ENCODE measurements at regions not wholly inside any gene's neighbourhood (a gene's known extent, or its start where the extent isn't known, plus 50 kb on each side); places are given as distances from the start of the nearest gene placed in this dataset.
"Not testable (repeated sequence)": the region's sequence is repeated elsewhere in the genome, so short reads cannot be mapped to it uniquely, and the experiment has no call there.

DNA sequence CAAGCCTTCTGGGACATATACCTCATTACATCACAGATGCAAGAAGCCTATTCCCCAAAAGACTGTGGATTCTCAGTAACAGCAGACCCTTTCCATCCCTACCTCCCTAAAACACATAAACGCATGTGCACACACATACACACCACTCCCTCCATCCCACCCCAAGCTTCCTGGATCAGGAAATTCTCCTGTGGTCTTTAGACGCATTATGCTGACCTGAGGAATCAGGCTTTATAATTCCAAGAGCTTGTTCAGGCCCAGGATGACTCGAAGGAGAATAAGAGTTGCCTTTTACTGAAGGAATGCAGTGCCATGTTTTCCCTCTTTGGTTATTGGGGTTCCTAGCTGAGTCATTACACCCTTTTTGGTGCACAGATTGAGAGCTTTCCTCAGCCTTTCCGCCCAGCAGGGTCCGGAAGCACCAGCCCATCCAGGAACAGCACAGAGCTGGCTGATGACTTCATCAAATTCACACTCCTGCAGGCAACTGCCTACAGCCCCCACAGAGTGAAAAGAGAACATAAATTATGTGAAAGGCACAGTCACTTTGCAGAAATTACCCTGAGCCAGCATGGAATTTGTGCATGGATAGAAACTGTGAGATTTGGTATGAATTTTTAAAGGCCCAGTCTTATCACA lies 385.0 kb upstream of the TRPC7 start:
- DNase-seq (ENCODE audit: extremely low spot score, insufficient read length, low read depth), result no peak
- FAIRE-seq, result no peak

DNA sequence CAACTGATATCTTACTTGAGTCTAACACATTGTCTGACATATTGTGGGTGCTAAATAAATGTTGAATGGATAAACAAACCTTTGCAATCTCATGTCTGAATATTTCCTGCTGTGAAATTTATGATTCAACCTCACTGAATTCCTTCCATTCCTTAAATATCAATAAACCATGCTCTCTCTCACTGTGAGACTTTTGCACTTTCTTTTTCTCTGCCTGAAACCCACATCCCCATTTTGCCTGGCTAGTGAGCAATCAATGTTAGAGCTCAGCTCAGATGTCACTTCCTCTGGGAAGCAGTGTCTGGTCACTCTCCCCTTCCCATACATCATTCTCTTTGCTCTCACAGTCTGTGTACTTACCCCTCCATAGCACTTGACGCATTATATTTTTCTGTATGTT lies 383.7 kb upstream of the TRPC7 start:
- FAIRE-seq (no peak), DNase-seq (ENCODE audit: extremely low spot score, insufficient read length, low read depth) (no peak)

DNA sequence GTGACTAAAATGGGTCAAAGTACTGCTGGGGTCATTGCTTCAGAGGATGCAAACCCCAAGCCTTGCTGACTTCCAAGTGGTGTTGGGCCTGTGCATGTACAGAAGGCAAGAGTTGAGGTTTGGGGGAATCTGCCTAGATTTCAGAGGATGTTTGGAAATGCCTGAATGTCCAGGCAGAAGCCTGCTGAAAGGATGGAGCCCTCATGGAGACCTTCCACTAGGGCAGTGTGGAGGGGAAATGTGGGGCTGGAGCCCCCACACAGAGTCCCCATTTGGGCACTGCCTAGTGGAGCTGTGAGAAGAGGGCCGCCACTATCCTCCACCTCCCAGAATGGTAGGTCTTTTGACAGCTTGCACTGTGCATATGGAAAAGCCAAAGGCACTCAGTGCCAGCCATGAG lies 377.7 kb upstream of the TRPC7 start:
- no peak for DNase-seq (ENCODE audit: extremely low spot score, insufficient read length, low read depth)
- no peak for FAIRE-seq

DNA sequence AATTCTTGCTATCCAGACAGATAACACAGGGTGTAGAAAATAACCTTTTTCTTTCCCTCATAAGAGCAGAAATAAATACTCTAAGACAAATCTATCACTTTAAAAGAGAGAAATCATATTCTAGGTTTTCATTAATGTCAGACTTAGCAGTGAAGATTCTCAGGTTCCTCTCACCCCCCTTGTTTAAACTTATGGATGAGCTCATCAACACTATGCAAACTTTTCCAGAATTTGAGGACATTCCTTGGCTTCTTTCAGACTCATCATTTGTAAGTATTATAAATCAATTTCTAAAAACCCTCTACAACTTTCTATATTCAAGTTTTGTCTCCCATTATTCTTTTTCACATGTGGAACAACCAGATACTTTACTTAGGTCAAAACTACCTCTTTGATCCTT lies 374.9 kb upstream of the TRPC7 start:
- no peak for FAIRE-seq
- DNase-seq (ENCODE audit: extremely low spot score, insufficient read length, low read depth), result no peak

DNA sequence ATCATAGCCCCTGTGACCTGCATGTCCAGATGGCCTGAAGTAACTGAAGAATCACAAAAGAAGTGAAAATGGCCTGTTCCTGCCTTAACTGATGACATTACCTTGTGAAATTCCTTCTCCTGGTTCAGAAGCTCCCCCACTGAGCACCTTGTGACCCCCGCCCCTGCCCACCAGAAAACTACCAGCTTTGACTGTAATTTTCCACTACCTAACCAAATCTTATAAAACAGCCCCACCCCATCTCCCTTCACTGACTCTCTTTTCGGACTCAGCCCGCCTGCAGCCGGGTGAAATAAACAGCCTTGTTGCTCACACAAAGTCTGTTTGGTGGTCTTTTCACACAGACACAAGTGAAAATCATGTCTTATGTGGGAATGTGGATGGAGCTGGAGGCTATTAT lies 373.9 kb upstream of the TRPC7 start:
- DNase-seq (ENCODE audit: extremely low spot score, insufficient read length, low read depth); FAIRE-seq: not testable (repeated sequence)

DNA sequence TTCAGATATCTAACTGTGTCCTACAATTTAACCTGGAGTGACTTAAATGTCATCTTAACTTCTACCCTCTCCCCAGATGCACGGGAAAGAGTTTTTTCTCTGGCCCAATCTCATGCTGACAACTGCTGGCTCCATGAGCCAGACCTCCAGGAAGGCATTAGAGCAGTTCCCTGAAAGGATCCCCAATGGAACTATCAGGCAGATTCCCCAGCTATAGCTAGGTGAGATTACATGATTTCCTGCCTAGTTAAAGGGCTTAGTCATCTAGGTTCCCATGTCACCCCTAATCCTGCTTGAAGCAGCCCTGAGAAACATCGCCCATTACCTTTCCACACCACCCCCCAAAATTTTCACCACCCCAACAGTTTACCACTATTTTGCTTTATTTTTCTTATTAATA lies 373.5 kb upstream of the TRPC7 start:
- DNase-seq (ENCODE audit: extremely low spot score, insufficient read length, low read depth), result no peak
- FAIRE-seq, result no peak

DNA sequence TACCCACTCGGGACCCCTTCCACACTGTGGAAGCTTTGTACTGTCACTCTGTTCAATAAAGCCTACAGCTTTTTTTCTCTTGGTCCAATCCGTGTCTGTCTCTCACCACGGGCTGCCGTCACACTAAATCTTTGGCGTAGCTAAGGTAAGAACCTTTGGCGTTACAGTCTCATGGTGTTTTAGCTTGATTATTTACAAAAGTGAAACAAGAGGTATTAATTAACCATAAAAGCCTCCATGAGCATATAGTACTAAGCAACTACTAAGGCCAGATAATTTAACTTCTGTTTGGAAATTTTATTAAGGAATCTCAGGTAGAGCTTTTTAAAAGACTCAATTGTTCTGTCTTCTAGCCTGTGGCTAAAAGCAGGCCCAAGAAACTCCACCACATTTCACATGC lies 370.7 kb upstream of the TRPC7 start:
- no peak for FAIRE-seq

DNA sequence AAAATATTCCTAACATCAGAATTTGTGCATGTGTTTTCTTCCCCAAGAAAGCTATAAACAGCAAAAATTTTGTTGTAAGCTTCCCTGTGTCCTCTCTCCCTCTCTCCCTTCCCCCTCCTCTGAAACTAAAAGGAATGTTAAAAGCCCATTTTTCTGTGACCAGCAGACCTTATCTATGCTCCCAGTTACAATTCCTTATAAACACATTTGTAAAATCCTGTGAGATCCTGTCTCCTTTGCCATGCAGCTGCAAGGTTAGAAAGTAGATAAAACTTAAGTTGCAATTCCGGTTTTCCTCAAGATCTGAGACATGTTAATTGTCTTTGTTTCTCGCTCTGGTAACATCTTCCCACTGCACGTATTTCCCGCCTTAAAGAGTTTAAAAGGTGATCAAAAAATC lies 370.3 kb upstream of the TRPC7 start:
- DNase-seq (ENCODE audit: extremely low spot score, insufficient read length, low read depth); FAIRE-seq: not testable (repeated sequence)

More for the DNA sequence above, 370.7 kb upstream of the TRPC7 start:
- no peak for DNase-seq (ENCODE audit: extremely low spot score, insufficient read length, low read depth)

DNA sequence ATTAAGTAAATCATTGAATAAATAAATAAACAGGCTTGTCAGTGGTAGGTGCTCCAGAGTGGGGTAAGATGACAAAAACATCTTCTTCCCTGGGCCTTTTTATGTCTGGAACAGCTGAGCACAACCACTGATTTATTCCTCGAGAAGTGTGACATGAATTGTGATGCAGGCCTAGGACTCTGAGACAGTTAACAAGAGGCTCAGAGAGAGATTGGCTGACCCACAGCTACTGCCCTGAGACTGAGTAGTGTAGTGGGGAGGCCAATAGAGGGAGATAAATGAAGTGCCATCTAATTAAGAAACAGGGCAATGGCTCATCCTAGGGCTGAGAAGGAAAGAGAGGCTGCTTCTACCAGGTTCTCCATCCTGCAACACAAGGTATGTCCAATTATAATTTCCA lies 369.3 kb upstream of the TRPC7 start:
- FAIRE-seq, result no peak
- no peak for DNase-seq (ENCODE audit: extremely low spot score, insufficient read length, low read depth)

DNA sequence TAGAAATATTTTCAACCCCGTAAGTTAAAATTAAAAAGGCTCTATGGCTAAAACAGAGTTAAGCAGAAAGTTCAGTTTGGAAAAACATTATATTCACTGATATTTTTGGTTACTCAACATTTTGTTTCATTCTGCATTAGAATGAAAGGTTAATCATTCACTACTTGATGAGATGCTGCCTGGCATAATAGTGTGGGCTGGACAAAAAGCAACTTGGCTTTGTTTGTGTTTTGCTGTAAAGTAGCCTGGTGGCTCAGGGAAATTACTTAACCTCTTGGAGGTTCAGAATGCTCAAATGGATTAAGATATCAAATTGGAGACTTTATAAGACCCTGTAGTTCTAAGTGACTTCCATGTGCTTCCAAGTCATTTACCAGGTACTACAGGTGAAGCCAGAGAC lies 367.4 kb upstream of the TRPC7 start:
- FAIRE-seq, result no peak
- DNase-seq (ENCODE audit: extremely low spot score, insufficient read length, low read depth), result no peak

DNA sequence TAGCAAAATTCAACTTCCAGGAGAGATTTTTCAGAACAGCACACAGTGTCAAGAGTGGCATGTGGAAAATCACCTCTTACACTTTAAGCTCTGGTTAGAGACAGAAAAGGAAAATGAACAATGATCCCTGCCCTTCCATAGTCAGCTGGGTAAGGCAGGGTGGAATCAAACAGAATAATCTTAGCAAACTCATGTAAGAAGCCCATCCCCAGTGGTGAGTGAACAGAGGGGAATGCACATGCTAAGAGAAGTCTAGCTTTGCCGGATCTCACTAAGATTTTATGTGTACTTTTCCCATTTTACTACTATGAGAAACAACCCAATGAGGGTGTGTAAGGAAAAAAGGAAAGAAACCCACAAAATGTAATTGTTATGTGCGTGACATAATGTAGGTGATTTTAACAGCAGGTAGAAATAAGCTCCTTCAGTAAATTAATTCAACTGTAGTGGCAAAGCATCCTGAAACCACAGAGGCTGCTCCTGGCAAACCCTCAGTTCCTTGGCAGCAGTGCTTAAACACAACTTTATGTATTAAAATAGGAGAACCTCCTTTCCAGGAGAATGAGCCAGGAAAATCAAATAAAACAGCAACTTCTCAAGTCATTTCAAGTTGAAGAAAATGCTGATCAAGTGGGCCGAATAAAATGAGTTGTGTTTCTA lies 366.0 kb upstream of the TRPC7 start:
- DNase-seq (ENCODE audit: extremely low spot score, insufficient read length, low read depth), result no peak
- no peak for FAIRE-seq

DNA sequence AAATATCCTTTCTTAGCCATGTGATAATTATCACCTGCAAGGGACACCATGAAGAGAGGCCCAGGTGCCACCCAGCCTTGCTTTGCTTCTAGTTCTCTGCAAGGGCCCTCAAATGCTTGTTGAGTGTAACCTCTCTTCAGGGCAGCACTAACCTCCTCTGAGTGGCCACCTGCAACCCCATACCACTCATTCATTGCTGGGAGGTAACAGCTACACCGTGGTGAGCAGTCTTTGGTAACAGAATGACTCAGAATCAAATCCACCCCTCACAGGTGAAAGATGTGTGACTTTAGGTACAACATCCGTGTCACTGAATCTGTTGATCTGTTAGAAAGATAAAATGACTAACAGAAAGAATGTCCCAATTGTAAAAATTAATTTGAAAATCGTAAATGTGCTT lies 365.1 kb upstream of the TRPC7 start:
- FAIRE-seq (no peak), DNase-seq (ENCODE audit: extremely low spot score, insufficient read length, low read depth) (no peak)

DNA sequence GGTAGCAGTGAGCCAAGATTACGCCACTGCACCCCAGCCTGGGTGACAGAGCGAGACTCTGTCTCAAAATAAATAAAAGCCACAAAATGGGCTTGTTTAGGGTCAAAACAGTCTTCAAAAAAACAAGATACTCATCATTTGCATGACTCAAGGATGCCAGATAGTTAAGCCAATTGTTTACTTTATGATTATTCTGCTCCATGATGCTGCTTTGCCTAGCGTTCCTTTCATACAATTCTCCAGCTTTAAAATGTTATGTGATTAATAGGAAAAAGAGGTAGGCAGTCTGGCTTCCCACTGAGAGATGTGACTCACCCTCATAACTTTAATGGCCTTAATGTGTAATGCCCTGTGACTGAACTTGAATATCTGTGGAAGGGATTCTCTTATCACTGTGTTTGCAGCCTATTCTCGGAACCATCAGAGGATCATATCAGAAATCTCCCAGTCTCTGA lies 364.6 kb upstream of the TRPC7 start:
- FAIRE-seq, result no peak
- DNase-seq (ENCODE audit: extremely low spot score, insufficient read length, low read depth), result no peak

DNA sequence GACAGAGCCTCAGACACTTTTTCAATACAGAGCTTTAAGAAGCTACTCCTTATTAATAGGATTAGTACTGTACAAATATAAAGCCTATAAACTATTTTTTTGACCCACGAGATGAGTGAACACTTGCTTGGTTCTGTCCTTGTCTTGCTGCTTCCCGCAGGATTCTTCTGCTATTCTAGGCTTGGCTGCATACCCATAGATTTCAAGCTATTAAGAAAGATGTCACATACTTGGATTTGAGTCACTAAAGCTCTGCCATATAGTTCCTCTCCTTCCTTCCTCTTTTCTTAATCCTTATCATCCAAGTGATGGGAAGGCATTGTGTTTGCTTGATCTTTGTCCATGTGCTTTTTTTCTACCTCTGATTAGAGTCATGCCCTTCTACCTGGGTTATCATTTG lies 361.2 kb upstream of the TRPC7 start:
- DNase-seq (ENCODE audit: extremely low spot score, insufficient read length, low read depth) (no peak), FAIRE-seq (no peak)

DNA sequence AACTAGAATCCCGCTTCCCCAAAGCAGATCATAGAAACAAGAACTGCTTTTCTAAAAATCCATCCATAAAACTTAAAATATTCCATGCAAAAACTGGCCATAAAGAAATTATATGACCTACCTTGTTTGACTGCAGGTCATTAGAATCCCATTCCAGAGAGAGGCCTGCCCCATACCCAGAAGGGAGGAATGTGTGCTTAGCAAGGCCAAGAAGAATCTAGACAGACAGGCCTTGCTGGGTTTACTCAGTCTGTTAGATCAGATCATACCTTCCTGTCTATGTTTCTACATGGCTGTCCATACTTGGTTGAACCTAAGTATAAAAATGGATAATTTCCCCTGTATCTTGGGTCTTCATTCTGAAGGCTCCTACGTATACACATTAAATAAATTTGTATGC lies 358.8 kb upstream of the TRPC7 start:
- FAIRE-seq (no peak), DNase-seq (ENCODE audit: extremely low spot score, insufficient read length, low read depth) (no peak)

DNA sequence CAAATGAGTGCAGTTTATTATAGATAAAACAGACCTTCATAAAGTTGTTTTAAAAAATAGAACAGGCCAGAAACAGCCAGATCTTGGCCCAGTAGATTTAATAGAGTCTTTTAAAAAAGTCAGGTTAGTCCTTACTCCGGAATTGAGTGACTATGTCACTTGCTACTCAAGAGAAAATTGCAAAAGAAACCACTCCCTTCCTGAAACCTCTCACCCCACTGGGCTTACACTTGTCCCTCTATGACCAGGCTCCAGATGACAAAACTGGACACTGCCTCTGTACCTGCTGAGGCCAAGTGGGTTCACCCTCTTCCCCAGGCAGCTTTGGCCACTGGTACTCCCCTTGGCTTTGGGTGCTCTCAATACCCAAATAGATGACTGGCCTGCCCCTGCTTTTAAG lies 357.2 kb upstream of the TRPC7 start:
- DNase-seq (ENCODE audit: extremely low spot score, insufficient read length, low read depth) (no peak), FAIRE-seq (no peak)

DNA sequence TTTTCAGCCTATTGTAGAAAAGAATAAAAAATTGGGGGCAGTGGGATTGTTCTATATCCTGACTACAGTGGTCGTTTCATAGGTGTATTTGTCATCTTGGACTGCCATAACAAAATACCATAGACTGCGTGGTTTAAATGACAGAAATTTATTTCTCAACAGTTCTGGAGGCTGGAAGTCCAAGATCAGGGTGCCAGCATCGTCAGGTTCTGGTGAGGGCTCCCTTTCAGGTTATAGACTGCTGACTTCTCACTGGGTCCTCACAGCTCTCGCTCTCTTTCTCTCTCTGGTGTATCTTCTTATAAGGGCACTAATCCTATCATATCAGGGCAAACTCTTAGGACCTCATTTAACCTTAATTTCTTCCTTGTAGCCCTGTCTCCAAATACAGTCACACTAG lies 356.7 kb upstream of the TRPC7 start:
- DNase-seq (ENCODE audit: extremely low spot score, insufficient read length, low read depth) (no peak), FAIRE-seq (no peak)

DNA sequence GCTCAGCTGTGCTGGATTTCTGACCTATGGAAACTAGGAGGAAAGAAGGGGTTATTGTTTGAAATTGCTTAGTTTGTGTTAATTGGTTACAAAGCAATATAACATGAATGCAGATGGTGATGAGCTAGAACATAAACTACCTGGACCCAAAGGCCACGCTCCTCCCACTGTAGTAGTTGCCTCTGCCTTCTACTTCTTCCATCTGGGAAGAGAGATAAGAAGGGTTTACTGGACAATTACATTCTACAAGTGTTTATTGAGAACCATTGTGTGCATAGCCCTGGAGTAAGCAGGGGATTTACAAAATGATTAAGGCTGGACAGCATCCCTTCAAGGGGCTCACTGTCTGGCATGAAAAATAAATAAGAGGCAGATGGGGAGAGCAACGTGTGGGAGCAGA lies 355.3 kb upstream of the TRPC7 start:
- FAIRE-seq, result no peak
- no peak for DNase-seq (ENCODE audit: extremely low spot score, insufficient read length, low read depth)

DNA sequence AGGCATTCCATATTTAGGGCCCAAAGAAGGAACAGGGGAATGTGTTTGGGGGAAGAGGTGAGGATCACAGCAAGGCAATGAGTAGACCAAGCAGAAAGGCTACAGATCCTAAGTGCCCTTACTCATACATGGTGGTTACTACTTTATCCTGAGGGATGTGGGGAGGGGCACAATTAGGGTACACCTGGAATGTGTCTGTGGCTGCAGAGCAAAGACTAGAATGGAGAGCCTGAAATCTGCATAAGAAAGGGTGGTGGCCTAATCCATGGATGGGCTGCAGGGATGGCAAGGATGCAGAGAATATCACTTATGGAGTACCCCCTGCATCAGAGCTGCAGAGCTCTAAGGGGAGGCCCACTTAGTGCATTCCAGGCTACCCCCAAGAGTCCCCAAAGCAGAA lies 352.6 kb upstream of the TRPC7 start:
- FAIRE-seq (no peak), DNase-seq (ENCODE audit: extremely low spot score, insufficient read length, low read depth) (no peak)

DNA sequence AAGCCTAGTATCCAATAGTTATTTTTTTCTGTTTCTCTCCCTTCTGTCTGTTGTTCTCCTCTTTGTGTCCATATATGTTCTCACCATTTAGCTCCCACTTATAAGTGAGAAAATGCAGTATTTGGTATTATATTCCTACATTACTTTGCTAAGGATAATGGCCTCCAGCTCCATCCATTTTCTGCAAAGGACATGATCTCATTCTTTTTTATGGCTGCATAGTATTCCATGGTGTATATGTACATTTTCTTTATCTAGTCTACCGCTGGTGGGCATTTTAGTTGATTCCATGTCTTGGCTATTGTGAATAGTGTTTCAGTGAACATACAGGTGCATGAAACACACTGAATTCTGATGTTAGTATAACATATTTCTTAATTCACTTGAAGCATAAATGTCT lies 348.9 kb upstream of the TRPC7 start:
- DNase-seq (ENCODE audit: extremely low spot score, insufficient read length, low read depth) (no peak), FAIRE-seq (no peak)

DNA sequence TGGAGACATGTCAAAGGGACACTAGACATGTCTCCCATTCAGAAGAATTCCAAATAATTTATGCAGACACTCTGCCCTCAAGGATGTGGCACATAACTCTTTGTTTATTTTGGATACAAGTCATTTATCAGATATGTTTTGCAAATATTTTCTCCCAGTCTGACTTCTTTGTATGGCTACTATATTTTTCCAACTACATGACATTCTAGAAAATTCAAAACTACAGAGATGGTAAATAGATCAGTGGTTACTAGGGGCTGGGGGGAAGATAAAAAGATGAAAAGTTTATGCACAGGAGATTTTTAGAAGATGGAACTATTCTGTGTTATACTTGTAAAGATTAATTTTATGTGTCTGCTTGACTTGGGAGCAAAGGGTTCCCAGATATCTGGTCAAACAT lies 347.3 kb upstream of the TRPC7 start:
- FAIRE-seq (no peak), DNase-seq (ENCODE audit: extremely low spot score, insufficient read length, low read depth) (no peak)

DNA sequence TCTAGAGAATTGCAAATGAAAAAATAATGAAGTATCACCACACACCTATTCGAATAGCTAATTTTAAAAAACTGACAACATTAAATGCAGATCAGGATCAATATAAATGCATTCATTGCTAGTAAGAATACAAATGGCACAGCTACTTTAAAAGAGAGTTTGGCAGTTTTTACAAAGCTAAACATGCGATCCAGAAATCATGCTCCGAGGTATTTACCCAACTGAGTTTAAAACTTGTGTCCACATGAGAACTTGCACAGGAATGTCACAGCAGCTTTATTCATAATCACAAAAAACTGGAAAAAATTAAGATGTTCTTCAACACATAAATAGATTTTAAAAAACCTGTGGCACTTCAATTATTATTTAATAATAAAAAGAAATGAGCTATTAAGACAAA lies 345.5 kb upstream of the TRPC7 start:
- no peak for DNase-seq (ENCODE audit: extremely low spot score, insufficient read length, low read depth)
- no peak for FAIRE-seq
